ENCODE measurements at regions not wholly inside any gene's neighbourhood (a gene's known extent, or its start where the extent isn't known, plus 50 kb on each side); places are given as distances from the start of the nearest gene placed in this dataset.

GRCh38 chr14:28902930-28903329, 136.3 kb downstream of the FOXG1 start:
- Histone ChIP-seq H3K4me3 (no peak overlapping the region), H3K4me1 (no peaks in the 10 kb centered on the region), H3K9me3 (no peaks in the 10 kb centered on the region), H3K36me3 (no peaks in the 10 kb centered on the region), H3K27ac (no peak overlapping the region), H3K27me3 (no peaks in the 10 kb centered on the region)
- intact Hi-C loops (cut with DNase I): no loop called here
- TF ChIP-seq EP300 (IDR thresholded peaks at IDR 0.05) (no peak), POLR2A (IDR thresholded peaks at IDR 0.05) (no peak), CTCF (IDR thresholded peaks at IDR 0.05) (no peak), POLR2AphosphoS5 (IDR thresholded peaks at IDR 0.05) (no peak)
- 73 to 82% methylated on average over 2 of the region's 2 CpGs for WGBS, 2 donors
- no peak for DNase-seq

- DNase-seq: no peak
- intact Hi-C loops (cut with DNase I): no loop called here
- Histone ChIP-seq H3K4me3 (no peak overlapping the region), H3K9me3 (no peaks in the 10 kb centered on the region), H3K27ac (no peak overlapping the region), H3K27me3 (no peaks in the 10 kb centered on the region), H3K4me1 (no peaks in the 10 kb centered on the region), H3K36me3 (no peaks in the 10 kb centered on the region)
- TF ChIP-seq CTCF (IDR thresholded peaks at IDR 0.05): no peak
- TF ChIP-seq EP300 (IDR thresholded peaks at IDR 0.05): no peak
- no peak for TF ChIP-seq POLR2AphosphoS5 (IDR thresholded peaks at IDR 0.05)
- TF ChIP-seq POLR2A (IDR thresholded peaks at IDR 0.05): no peak
Observed at GRCh38 chr14:28911521-28911920, 144.9 kb downstream of the FOXG1 start.

GRCh38 chr14:28913056-28913455, 146.5 kb downstream of the FOXG1 start:
- Histone ChIP-seq H3K36me3 (no peaks in the 10 kb centered on the region), H3K27ac (no peak overlapping the region), H3K9me3 (no peaks in the 10 kb centered on the region), H3K27me3 (no peaks in the 10 kb centered on the region), H3K4me1 (no peaks in the 10 kb centered on the region), H3K4me3 (no peak overlapping the region)
- intact Hi-C loops (cut with DNase I): no loop called here
- TF ChIP-seq CTCF (IDR thresholded peaks at IDR 0.05): no peak
- TF ChIP-seq POLR2AphosphoS5 (IDR thresholded peaks at IDR 0.05): no peak
- no peak for TF ChIP-seq POLR2A (IDR thresholded peaks at IDR 0.05)
- no peak for TF ChIP-seq EP300 (IDR thresholded peaks at IDR 0.05)
- DNase-seq: no peak
- 89 to 93% methylated on average over 1 of the region's 1 CpG for WGBS, 2 donors

GRCh38 chr14:28926122-28926521, 159.5 kb downstream of the FOXG1 start:
- no peak for DNase-seq
- no peaks in the 10 kb centered on the region for H3K27me3 ChIP-seq
- TF ChIP-seq CTCF (IDR thresholded peaks at IDR 0.05) (no peak), EP300 (IDR thresholded peaks at IDR 0.05) (no peak), POLR2A (IDR thresholded peaks at IDR 0.05) (no peak), POLR2AphosphoS5 (IDR thresholded peaks at IDR 0.05) (no peak)
- no peak overlapping the region for H3K27ac ChIP-seq
- no peaks in the 10 kb centered on the region for H3K4me1 ChIP-seq
- no peak overlapping the region for H3K4me3 ChIP-seq
- no peaks in the 10 kb centered on the region for H3K9me3 ChIP-seq
- H3K36me3 ChIP-seq: no peaks in the 10 kb centered on the region
- intact Hi-C loops (cut with DNase I): no loop called here
- 9 to 30% methylated on average over 1 of the region's 1 CpG for WGBS, 2 donors

GRCh38 chr14:28931999-28932398, 165.4 kb downstream of the FOXG1 start:
- Histone ChIP-seq H3K9me3 (peaks cover 0 to 6% (median 1%) of the 10 kb centered on the region in 4 donors), H3K4me1 (no peaks in the 10 kb centered on the region), H3K36me3 (no peaks in the 10 kb centered on the region), H3K27ac (no peak overlapping the region), H3K27me3 (no peaks in the 10 kb centered on the region), H3K4me3 (no peak overlapping the region)
- intact Hi-C loops (cut with DNase I): no loop called here
- WGBS, 2 donors: 62 to 79% methylated on average over 2 of the region's 2 CpGs
- no peak for DNase-seq
- TF ChIP-seq POLR2A (IDR thresholded peaks at IDR 0.05): no peak
- TF ChIP-seq POLR2AphosphoS5 (IDR thresholded peaks at IDR 0.05): no peak
- TF ChIP-seq CTCF (IDR thresholded peaks at IDR 0.05): no peak
- TF ChIP-seq EP300 (IDR thresholded peaks at IDR 0.05): no peak
